Duodenal mucosa (tissue), 2 donors: ENCODE measurements at regions not wholly inside any gene's neighbourhood (a gene's known extent, or its start where the extent isn't known, plus 50 kb on each side); places are given as distances from the start of the nearest gene placed in this dataset.
"Not testable (repeated sequence)": the region's sequence is repeated elsewhere in the genome, so short reads cannot be mapped to it uniquely, and the experiment has no call there.

Source experiments
- H3K27ac ChIP-seq: one replicate; pipeline ENCODE4 v1.7.0; 2013; ENCODE audit warnings: low read depth, low read length
- H3K27me3 ChIP-seq, 2 donors: one replicate each; pipeline ENCODE4 v1.7.0; 2013; ENCODE audit warnings: low read length in 2 of 2, control low read depth in 1 of 2; ENCODE audit not compliant: insufficient read depth in 2 of 2, control insufficient read depth in 1 of 2
- H3K36me3 ChIP-seq, 2 donors: one replicate each; pipeline ENCODE4 v1.7.0; 2013; ENCODE audit warnings: low read length in 2 of 2, control low read depth in 1 of 2; ENCODE audit not compliant: insufficient read depth in 2 of 2, control insufficient read depth in 1 of 2
- H3K4me1 ChIP-seq, 2 donors: one replicate each; pipeline ENCODE4 v1.7.0; 2013; ENCODE audit warnings: low read length in 2 of 2, control low read depth in 1 of 2; ENCODE audit not compliant: insufficient read depth in 2 of 2, control insufficient read depth in 1 of 2
- H3K4me3 ChIP-seq, 2 donors: one replicate each; pipeline ENCODE4 v1.7.0; 2013; ENCODE audit warnings: low read length in 2 of 2, low read depth in 1 of 2
- H3K9ac ChIP-seq, 2 donors: one replicate each; pipeline ENCODE4 v1.7.0; 2013; ENCODE audit warnings: low read length in 2 of 2, low read depth in 1 of 2
- H3K9me3 ChIP-seq, 2 donors: one replicate each; pipeline ENCODE4 v1.7.0; 2013; ENCODE audit warnings: low read length in 2 of 2, control low read depth in 1 of 2; ENCODE audit not compliant: control insufficient read depth in 1 of 2

DNA sequence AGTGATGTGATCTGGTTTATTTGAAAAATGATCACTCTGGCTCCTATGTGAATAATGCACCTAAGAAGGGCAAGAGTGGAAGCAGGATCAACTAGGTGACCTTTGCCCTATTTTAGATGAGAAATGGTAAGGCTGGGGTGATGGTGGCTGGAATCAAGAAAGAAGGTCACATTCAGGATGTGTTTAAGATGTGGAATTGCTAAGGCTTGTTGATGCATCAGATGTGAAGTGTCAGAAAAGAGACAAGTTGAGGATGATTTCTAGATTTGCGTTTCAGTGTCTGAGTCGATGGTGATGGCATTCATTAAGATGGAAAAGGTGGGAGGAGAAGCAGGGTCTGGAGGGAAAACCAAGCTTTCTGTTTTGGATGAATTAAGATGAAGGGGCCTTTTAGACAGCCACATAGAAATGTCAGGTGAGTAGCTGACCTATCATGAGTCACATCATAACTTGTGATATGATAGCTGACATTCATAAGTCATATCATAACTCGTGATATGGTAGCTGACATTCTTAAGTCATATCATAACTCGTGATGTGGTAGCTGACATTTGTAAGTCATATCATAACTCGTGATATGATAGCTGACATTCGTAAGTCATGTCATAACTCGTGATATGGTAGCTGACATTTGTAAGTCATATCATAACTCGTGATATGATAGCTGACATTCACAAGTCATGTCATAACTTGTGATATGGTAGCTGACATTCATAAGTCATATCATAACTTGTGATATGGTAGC lies 101.2 kb upstream of the SEC11C start:
- Histone ChIP-seq H3K36me3 (no peaks in the 10 kb centered on the region), H3K9me3 (no peaks in the 10 kb centered on the region), H3K27ac (no peak overlapping the region), H3K4me3 (no peak overlapping the region), H3K4me1 (peaks cover 0 to 5% of the 10 kb centered on the region in 2 donors), H3K9ac (no peak overlapping the region), H3K27me3 (no peaks in the 10 kb centered on the region)

DNA sequence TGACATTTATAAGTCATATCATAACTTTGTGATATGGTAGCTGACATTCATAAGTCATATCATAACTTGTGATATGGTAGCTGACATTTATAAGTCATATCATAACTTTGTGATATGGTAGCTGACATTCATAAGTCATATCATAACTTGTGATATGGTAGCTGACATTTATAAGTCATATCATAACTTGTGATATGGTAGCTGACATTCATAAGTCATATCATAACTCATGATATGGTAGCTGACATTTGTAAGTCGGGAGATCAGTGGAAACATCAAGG lies 100.7 kb upstream of the SEC11C start:
- H3K9ac ChIP-seq, H3K4me1 ChIP-seq, H3K4me3 ChIP-seq, H3K36me3 ChIP-seq, H3K9me3 ChIP-seq, H3K27ac ChIP-seq, H3K27me3 ChIP-seq: not testable (repeated sequence)

DNA sequence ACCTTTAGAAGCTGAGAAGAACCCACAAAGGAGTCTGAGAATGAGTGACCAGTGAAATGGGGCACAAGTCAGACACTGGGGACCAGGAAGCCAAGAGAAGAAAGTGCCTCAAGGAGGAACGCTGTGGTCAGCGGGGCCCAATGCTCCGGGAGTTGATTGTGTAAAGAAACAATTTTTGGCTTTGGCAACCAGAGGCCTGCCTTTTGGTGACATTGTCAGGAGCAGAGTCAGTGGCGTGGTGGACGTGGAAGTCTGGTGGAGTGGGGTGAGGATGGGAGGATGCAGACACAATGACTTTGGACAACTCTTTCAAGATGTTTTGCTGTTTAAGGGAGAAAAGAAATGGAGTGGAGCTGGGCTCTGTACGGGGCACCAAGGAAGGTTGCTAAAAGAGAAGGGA lies 100.2 kb upstream of the SEC11C start:
- H3K4me3 ChIP-seq: no peak overlapping the region
- no peaks in the 10 kb centered on the region for H3K9me3 ChIP-seq
- H3K4me1 ChIP-seq: peaks cover 0 to 5% of the 10 kb centered on the region in 2 donors
- H3K27me3 ChIP-seq: no peaks in the 10 kb centered on the region
- no peak overlapping the region for H3K27ac ChIP-seq
- H3K36me3 ChIP-seq: no peaks in the 10 kb centered on the region
- H3K9ac ChIP-seq: no peak overlapping the region

DNA sequence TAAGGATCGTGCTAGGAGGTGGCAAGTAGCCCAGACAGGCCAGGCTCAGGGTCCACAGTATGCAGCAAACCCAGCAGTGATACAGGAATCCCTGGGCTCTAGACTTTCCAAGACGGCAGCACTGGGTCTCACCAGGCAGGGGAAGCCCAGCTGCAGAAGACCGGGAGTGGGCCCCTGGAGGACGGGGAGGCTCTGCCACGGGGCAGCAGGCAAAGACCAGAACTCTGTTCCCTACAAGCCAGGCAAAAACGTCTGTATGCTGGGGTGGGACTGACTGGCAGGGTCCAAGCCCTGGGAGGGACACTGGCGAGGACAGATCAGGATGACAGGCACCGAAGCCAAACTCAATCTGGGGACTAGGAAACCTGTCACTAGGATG lies 98.9 kb upstream of the SEC11C start:
- Histone ChIP-seq H3K9me3 (no peaks in the 10 kb centered on the region), H3K36me3 (no peaks in the 10 kb centered on the region), H3K27me3 (no peaks in the 10 kb centered on the region), H3K27ac (no peak overlapping the region), H3K4me3 (no peak overlapping the region), H3K4me1 (peaks cover 0 to 5% of the 10 kb centered on the region in 2 donors), H3K9ac (no peak overlapping the region)

DNA sequence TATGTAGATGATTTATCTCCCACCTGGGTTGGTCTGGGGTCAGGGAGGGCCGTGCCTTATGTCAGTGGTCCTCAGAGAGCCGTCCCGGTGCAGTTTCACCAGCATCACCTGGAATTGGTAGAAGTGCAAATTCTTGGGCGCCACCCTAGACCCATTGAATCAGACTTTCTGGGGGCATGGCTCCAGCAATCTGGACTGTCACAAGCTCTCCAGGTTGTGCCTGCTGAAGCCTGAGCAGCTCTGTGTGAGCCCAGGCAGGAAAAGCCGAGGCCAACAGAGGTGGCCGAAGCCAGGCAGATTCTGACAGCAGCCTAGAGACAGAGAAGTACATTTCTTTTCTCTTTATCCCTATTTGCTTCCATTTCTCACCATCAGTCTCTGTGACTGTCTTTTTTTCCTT lies 98.4 kb upstream of the SEC11C start:
- Histone ChIP-seq H3K9me3 (no peaks in the 10 kb centered on the region), H3K9ac (no peak overlapping the region), H3K27ac (no peak overlapping the region), H3K36me3 (no peaks in the 10 kb centered on the region), H3K4me1 (peaks cover 0 to 5% of the 10 kb centered on the region in 2 donors), H3K4me3 (no peak overlapping the region), H3K27me3 (no peaks in the 10 kb centered on the region)

DNA sequence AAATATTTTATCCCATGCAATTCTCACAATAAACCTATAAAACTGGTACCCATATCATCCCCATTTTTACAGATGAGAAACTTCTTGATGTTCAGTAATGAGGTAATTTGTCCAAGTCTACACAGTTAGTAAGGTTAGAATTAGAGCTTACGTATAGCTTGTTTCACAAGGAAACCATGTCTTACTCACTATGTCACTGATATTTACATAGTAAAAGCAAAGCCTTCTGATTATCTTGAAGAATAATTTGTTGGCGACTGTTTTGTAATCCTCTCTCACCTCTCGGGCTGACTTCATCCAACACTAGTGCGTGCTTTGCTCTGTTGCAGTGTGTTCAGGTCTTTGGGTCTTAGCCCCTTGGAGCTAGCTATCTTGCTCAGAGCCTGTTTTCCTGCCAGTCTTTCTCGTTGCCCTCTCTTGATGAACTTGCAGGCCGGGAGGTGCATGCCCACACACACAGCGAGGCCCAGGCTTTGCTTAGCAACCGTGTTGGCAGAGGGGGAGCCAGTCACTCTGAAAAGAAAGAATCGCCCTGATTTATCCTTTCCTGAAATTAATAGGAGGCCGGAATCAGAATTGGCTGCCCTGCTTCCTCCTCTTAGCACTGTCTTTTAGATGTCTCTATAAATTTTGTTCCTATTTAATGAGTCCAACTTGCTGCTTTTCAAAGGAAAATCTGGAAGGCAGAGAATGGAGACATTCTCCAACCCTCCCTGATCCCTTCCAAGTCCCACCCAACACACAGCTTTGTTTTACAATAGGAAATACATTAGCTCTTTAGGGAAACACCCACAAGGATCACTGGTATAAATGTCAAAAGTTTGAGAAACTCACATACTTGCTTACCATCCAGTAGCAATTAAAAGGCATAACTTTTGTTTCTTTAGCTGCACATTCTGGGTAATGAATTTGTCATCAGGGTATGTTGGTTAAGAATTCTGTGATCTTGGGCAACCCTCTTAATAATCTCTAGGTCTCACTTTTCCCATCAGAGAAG lies 97.6 kb upstream of the SEC11C start:
- no peaks in the 10 kb centered on the region for H3K9me3 ChIP-seq
- no peaks in the 10 kb centered on the region for H3K27me3 ChIP-seq
- H3K27ac ChIP-seq: no peak overlapping the region
- H3K4me1 ChIP-seq: peaks cover 0 to 5% of the 10 kb centered on the region in 2 donors
- no peaks in the 10 kb centered on the region for H3K36me3 ChIP-seq
- no peak overlapping the region for H3K9ac ChIP-seq
- no peak overlapping the region for H3K4me3 ChIP-seq

DNA sequence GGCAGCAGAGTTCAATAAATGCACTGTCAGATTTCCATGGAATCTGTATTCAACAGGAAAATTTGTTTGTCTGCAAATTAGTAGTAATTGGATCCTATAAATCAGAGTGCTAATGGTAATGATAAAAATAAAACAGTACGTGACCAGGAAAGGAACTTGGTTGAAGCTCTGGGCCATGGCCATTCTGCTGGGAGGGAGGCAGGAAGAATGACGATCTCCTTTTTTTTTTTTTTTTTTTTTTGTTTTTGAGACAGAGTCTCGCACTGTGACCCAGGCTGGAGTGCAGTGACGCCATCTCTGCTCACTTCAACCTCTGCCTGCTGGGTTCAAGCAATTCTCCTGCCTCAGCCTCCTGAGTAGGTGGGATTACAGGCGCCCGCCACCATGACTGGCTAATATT lies 94.8 kb upstream of the SEC11C start:
- Histone ChIP-seq H3K4me3 (no peak overlapping the region), H3K36me3 (no peaks in the 10 kb centered on the region), H3K27me3 (no peaks in the 10 kb centered on the region), H3K27ac (no peak overlapping the region), H3K4me1 (no peaks in the 10 kb centered on the region), H3K9me3 (no peaks in the 10 kb centered on the region), H3K9ac (no peak overlapping the region)

DNA sequence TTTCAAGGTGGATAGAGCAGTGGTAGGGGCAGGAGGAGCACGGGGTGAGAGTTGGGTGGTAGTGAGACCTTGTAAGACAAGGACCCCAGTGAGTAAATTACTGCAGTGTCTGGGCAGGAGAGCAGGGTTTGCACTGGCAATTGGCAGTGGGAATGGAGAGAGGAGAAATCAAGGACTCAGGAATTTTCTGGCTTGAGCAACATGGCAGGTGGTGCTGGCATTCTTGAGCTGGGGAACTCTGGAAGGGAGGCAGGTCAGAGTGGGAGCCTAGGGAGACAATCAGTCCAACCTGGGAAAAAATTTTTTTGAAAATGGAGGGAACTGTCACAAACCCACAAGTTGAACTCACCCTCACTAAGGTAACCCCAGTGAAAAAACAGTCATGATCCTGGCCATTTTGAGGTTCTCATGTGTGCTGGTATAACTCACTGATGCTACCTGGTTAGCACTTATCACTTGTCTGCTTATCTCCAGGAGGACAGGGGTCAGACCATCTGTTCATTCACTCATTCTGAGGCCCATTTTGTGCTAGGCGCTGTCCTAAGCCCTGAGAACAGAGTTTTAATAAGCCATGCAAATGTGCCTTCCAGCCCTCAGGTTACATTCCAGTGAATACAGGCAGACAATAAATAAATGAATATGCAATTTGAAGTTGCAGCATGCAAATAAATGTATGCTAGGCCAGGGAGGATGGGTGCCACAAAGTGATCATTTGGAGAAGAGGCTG lies 92.2 kb upstream of the SEC11C start:
- Histone ChIP-seq H3K36me3 (no peaks in the 10 kb centered on the region), H3K27ac (no peak overlapping the region), H3K27me3 (no peaks in the 10 kb centered on the region), H3K4me1 (peaks cover 0 to 7% of the 10 kb centered on the region in 2 donors), H3K9me3 (no peaks in the 10 kb centered on the region), H3K9ac (no peak overlapping the region), H3K4me3 (no peak overlapping the region)

DNA sequence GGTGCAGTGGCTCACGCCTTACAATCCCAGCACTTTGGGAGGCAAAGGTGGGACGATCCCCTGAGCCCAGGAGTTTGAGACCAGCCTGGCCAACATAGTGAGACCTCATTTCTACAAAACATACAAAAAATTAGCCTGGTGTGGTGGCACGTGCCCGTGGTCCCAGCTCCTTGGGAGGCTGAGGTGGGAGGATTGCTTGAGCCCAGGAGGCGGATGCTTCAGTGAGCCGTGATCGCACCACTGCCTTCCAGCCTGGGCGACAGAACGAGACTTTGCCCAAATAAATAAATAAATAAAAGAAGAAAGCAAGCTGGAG lies 91.7 kb upstream of the SEC11C start:
- Histone ChIP-seq H3K9me3 (no peaks in the 10 kb centered on the region), H3K27me3 (no peaks in the 10 kb centered on the region), H3K4me1 (peaks cover 0 to 12% of the 10 kb centered on the region in 2 donors), H3K4me3 (no peak overlapping the region), H3K36me3 (no peaks in the 10 kb centered on the region), H3K9ac (no peak overlapping the region), H3K27ac (no peak overlapping the region)

DNA sequence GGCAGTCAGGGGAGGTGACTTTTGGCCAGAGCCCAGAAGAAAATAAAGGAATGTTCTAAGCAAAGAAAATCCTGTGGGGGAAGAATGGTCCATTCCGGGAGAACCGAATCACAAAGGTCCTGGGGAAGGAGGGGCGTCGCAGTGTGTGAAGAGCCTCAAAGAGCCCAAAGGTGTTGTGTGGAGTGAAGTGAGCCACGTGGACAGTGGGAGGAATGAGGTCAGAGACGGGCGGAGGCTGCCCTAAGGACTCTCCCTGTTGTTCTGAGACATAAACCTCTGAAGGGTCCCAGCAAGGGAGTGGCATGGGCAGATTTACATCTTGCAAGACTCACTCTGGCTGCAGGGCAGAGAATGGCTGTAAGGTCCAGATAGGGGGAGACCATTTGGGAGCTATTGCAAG lies 91.3 kb upstream of the SEC11C start:
- H3K36me3 ChIP-seq: no peaks in the 10 kb centered on the region
- no peak overlapping the region for H3K27ac ChIP-seq
- H3K27me3 ChIP-seq: no peaks in the 10 kb centered on the region
- no peaks in the 10 kb centered on the region for H3K9me3 ChIP-seq
- H3K4me3 ChIP-seq: no peak overlapping the region
- H3K9ac ChIP-seq: no peak overlapping the region
- H3K4me1 ChIP-seq: peaks cover 0 to 16% of the 10 kb centered on the region in 2 donors
